CD14-positive monocyte (primary cell): ENCODE measurements at regions not wholly inside any gene's neighbourhood (a gene's known extent, or its start where the extent isn't known, plus 50 kb on each side); places are given as distances from the start of the nearest gene placed in this dataset.

ENCODE experiments used
- DNase-seq, 3 donors: peaks; one replicate each; pipeline ENCODE4 v3.0.0-alpha.2; 2011 to 2022
- H2AFZ ChIP-seq: 2 replicates; pipeline ENCODE4 v1.6.0; 2012; ENCODE audit warnings: mild to moderate bottlenecking, low read depth, low read length, inconsistent platforms; ENCODE audit not compliant: insufficient read depth, poor library complexity, severe bottlenecking
- H3K27ac ChIP-seq, 2 donors: 1 replicate in 1 of 2; 2 replicates in 1 of 2; pipeline ENCODE4 v1.5.1; 2012 to 2013; ENCODE audit warnings: low read length in 2 of 2, control low read depth in 1 of 2, inconsistent platforms in 1 of 2, low read depth in 1 of 2, mild to moderate bottlenecking in 1 of 2
- H3K27me3 ChIP-seq, 2 donors: one replicate each; pipeline versions ENCODE4 v1.6.0 to v1.6.1; 2011 to 2013; ENCODE audit warnings: low read length in 2 of 2; ENCODE audit not compliant: control insufficient read depth in 2 of 2, insufficient read depth in 2 of 2
- H3K36me3 ChIP-seq, 2 donors: replicated peaks in 1 of 2; 1 replicate in 1 of 2; 2 replicates in 1 of 2; pipeline versions ENCODE4 v1.5.1 to v1.6.1; 2012 to 2013; ENCODE audit warnings: low read length in 2 of 2, control low read depth in 1 of 2, inconsistent platforms in 1 of 2, mild to moderate bottlenecking in 1 of 2; ENCODE audit not compliant: insufficient read depth in 2 of 2, control insufficient read depth in 1 of 2
- H3K4me1 ChIP-seq, 2 donors: 1 replicate in 1 of 2; 2 replicates in 1 of 2; pipeline versions ENCODE4 v1.5.1 to v1.6.1; 2012 to 2013; ENCODE audit warnings: low read length in 2 of 2, control low read depth in 1 of 2, inconsistent platforms in 1 of 2, mild to moderate bottlenecking in 1 of 2, moderate library complexity in 1 of 2; ENCODE audit not compliant: insufficient read depth in 2 of 2, control insufficient read depth in 1 of 2
- H3K4me2 ChIP-seq: replicated peaks from 2 replicates; pipeline ENCODE3; 2012; ENCODE audit warnings: low read length, moderate library complexity, mild to moderate bottlenecking; ENCODE audit not compliant: poor library complexity, severe bottlenecking; ENCODE audit errors: extremely low read depth
- H3K4me3 ChIP-seq, 3 experiments: fragments of 200-600 bp in 1 of 3; sonication (generic) in 1 of 3; replicated peaks in 1 of 3; 1 replicate in 2 of 3; 2 replicates in 1 of 3; pipeline ENCODE4 v1.5.1; 2011 to 2013; ENCODE audit warnings: low read length in 3 of 3, mild to moderate bottlenecking in 3 of 3, control low read depth in 2 of 3, low read depth in 2 of 3, inconsistent platforms in 1 of 3, moderate library complexity in 1 of 3
- H3K79me2 ChIP-seq: 2 replicates; pipeline ENCODE4 v1.6.0; 2012; ENCODE audit warnings: mild to moderate bottlenecking, control low read depth, inconsistent platforms, low read length, moderate library complexity; ENCODE audit not compliant: insufficient read depth
- H3K9ac ChIP-seq: 2 replicates; pipeline ENCODE4 v1.6.0; 2017; ENCODE audit warnings: low read length, mild to moderate bottlenecking; ENCODE audit not compliant: insufficient read depth, poor library complexity, severe bottlenecking
- H3K9me3 ChIP-seq, 2 donors: replicated peaks in 1 of 2; 1 replicate in 1 of 2; 2 replicates in 1 of 2; pipeline versions ENCODE4 v1.5.1 to v1.6.1; 2012 to 2013; ENCODE audit warnings: low read length in 2 of 2, control low read depth in 1 of 2; ENCODE audit not compliant: control insufficient read depth in 1 of 2, insufficient read depth in 1 of 2
- H4K20me1 ChIP-seq: 2 replicates; pipeline ENCODE4 v1.6.0; 2012; ENCODE audit warnings: mild to moderate bottlenecking, low read length, control low read depth, moderate library complexity; ENCODE audit not compliant: insufficient read depth
- H3K27ac Mint-ChIP-seq, 7 donors: one replicate each; pipeline ENCODE4 v1.8.0; 2020; ENCODE audit warnings: mild to moderate bottlenecking in 7 of 7, mixed read lengths in 7 of 7, moderate library complexity in 6 of 7, inconsistent platforms in 2 of 7
- H3K27me3 Mint-ChIP-seq, 3 donors: one replicate each; pipeline ENCODE4 v1.8.0; 2021 to 2022; ENCODE audit warnings: low read depth in 3 of 3, mild to moderate bottlenecking in 3 of 3, mixed read lengths in 3 of 3, moderate library complexity in 3 of 3, inconsistent platforms in 1 of 3
- H3K36me3 Mint-ChIP-seq, 2 donors: one replicate each; pipeline ENCODE4 v1.8.0; 2020; ENCODE audit warnings: mixed read lengths in 2 of 2, inconsistent platforms in 1 of 2, mild to moderate bottlenecking in 1 of 2
- H3K4me1 Mint-ChIP-seq: one replicate; pipeline ENCODE4 v1.8.0; 2020; ENCODE audit warnings: mild to moderate bottlenecking, mixed read lengths
- H3K4me3 Mint-ChIP-seq, 2 donors: one replicate each; pipeline ENCODE4 v1.8.0; 2020; ENCODE audit warnings: mild to moderate bottlenecking in 2 of 2, mixed read lengths in 2 of 2, moderate library complexity in 1 of 2
- H3K9me3 Mint-ChIP-seq, 7 donors: one replicate each; pipeline ENCODE4 v1.8.0; 2020 to 2022; ENCODE audit warnings: mixed read lengths in 7 of 7, mild to moderate bottlenecking in 6 of 7, moderate library complexity in 6 of 7, inconsistent platforms in 2 of 7
- CTCF ChIP-seq: fragments of 200-600 bp; IDR thresholded peaks from one replicate; pipeline ENCODE4 v1.8.0; 2022; ENCODE audit warnings: antibody characterized with exemption, mild to moderate bottlenecking
- WGBS: methylation state at CpG from one replicate; pipeline ENCODE4 v1.1.5; 2013; ENCODE audit warnings: missing lambda C conversion rate; ENCODE audit not compliant: insufficient coverage; 5-methylcytosine and 5-hydroxymethylcytosine counted together
- intact Hi-C, 2 donors: fragments of 100-400 bp; cut with micrococcal nuclease; formaldehyde crosslinking; loops; one replicate each; pipeline versions ENCODE4 v1.15.0 to v1.15.1; 2023

GRCh38 chr1:232194424-232194823 lies 435.5 kb downstream of the SIPA1L2 start:
- H3K4me1 Mint-ChIP-seq: no peaks in the 10 kb centered on the region
- H2AFZ ChIP-seq: no peak overlapping the region
- H3K4me3 Mint-ChIP-seq: no peak overlapping the region
- intact Hi-C loops: no loop called here
- H3K27ac Mint-ChIP-seq: no peak overlapping the region
- no peak overlapping the region for H3K4me3 ChIP-seq
- no peaks in the 10 kb centered on the region for H4K20me1 ChIP-seq
- H3K27ac ChIP-seq: no peak overlapping the region
- no peaks in the 10 kb centered on the region for H3K36me3 Mint-ChIP-seq
- H3K4me2 ChIP-seq: no peak overlapping the region
- H3K9me3 Mint-ChIP-seq: peaks cover 0 to 11% (median 3%) of the 10 kb centered on the region in 7 donors
- TF ChIP-seq CTCF: no peak
- H3K9me3 ChIP-seq: no peaks in the 10 kb centered on the region
- no peaks in the 10 kb centered on the region for H3K36me3 ChIP-seq
- DNase-seq: no peak
- H3K9ac ChIP-seq: no peak overlapping the region
- no peaks in the 10 kb centered on the region for H3K4me1 ChIP-seq
- no peaks in the 10 kb centered on the region for H3K79me2 ChIP-seq
- no peaks in the 10 kb centered on the region for H3K27me3 ChIP-seq
- H3K27me3 Mint-ChIP-seq: peaks cover 8 to 9% (median 8%) of the 10 kb centered on the region in 3 donors
- WGBS: no CpG with 5 or more reads among the region's 1 CpG

GRCh38 chr1:232193451-232193783 lies 436.5 kb downstream of the SIPA1L2 start:
- Mint-ChIP-seq H3K36me3 (no peaks in the 10 kb centered on the region), H3K27me3 (peaks cover 8 to 9% (median 8%) of the 10 kb centered on the region in 3 donors), H3K27ac (no peak overlapping the region), H3K9me3 (peaks cover 0 to 10% (median 2%) of the 10 kb centered on the region in 7 donors), H3K4me1 (no peaks in the 10 kb centered on the region), H3K4me3 (no peak overlapping the region)
- H3K9me3 ChIP-seq: no peaks in the 10 kb centered on the region
- no peaks in the 10 kb centered on the region for H3K27me3 ChIP-seq
- no peak overlapping the region for H3K4me2 ChIP-seq
- H4K20me1 ChIP-seq: no peaks in the 10 kb centered on the region
- TF ChIP-seq CTCF: no peak
- no peak overlapping the region for H3K9ac ChIP-seq
- H3K79me2 ChIP-seq: no peaks in the 10 kb centered on the region
- H2AFZ ChIP-seq: no peak overlapping the region
- H3K4me3 ChIP-seq: no peak overlapping the region
- intact Hi-C loops: no loop called here
- H3K36me3 ChIP-seq: no peaks in the 10 kb centered on the region
- no peak for DNase-seq
- no peak overlapping the region for H3K27ac ChIP-seq
- no peaks in the 10 kb centered on the region for H3K4me1 ChIP-seq
